ENCODE measurements at regions not wholly inside any gene's neighbourhood (a gene's known extent, or its start where the extent isn't known, plus 50 kb on each side); places are given as distances from the start of the nearest gene placed in this dataset.

GRCh38 chr10:84012431-84012830 is 126.9 kb upstream of the GHITM start:
- TF ChIP-seq POLR2A (IDR thresholded peaks at IDR 0.05), result no peak
- TF ChIP-seq, protein P1, sequence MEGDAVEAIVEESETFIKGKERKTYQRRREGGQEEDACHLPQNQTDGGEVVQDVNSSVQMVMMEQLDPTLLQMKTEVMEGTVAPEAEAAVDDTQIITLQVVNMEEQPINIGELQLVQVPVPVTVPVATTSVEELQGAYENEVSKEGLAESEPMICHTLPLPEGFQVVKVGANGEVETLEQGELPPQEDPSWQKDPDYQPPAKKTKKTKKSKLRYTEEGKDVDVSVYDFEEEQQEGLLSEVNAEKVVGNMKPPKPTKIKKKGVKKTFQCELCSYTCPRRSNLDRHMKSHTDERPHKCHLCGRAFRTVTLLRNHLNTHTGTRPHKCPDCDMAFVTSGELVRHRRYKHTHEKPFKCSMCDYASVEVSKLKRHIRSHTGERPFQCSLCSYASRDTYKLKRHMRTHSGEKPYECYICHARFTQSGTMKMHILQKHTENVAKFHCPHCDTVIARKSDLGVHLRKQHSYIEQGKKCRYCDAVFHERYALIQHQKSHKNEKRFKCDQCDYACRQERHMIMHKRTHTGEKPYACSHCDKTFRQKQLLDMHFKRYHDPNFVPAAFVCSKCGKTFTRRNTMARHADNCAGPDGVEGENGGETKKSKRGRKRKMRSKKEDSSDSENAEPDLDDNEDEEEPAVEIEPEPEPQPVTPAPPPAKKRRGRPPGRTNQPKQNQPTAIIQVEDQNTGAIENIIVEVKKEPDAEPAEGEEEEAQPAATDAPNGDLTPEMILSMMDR (IDR thresholded peaks at IDR 0.05), result no peak
